Esophagus squamous epithelium (tissue), 4 donors: ENCODE measurements at regions not wholly inside any gene's neighbourhood (a gene's known extent, or its start where the extent isn't known, plus 50 kb on each side); places are given as distances from the start of the nearest gene placed in this dataset.
"Not testable (repeated sequence)": the region's sequence is repeated elsewhere in the genome, so short reads cannot be mapped to it uniquely, and the experiment has no call there.

Experiments
- CTCF ChIP-seq, 6 experiments: fragments of 450-650 bp in 4 of 6; fragments of 200-600 bp in 2 of 6; sonication (generic) in 2 of 6; IDR thresholded peaks; one replicate each; pipeline ENCODE4 v1.5.1; 2016 to 2019; ENCODE audit warnings: antibody characterized with exemption in 6 of 6, mild to moderate bottlenecking in 4 of 6, moderate library complexity in 4 of 6
- POLR2A ChIP-seq, 4 donors: fragments of 450-650 bp; IDR thresholded peaks; one replicate each; pipeline ENCODE4 v1.6.1; 2017; ENCODE audit warnings: antibody characterized with exemption in 4 of 4, mild to moderate bottlenecking in 4 of 4, moderate library complexity in 3 of 4

- not testable (repeated sequence) for TF ChIP-seq POLR2A, CTCF (IDR thresholded peaks at IDR 0.05)
Measured at GRCh38 chr13:16017494-16018009, 3164.1 kb downstream of the TUBA3C start.
